ENCODE measurements at regions not wholly inside any gene's neighbourhood (a gene's known extent, or its start where the extent isn't known, plus 50 kb on each side); places are given as distances from the start of the nearest gene placed in this dataset.

DNA sequence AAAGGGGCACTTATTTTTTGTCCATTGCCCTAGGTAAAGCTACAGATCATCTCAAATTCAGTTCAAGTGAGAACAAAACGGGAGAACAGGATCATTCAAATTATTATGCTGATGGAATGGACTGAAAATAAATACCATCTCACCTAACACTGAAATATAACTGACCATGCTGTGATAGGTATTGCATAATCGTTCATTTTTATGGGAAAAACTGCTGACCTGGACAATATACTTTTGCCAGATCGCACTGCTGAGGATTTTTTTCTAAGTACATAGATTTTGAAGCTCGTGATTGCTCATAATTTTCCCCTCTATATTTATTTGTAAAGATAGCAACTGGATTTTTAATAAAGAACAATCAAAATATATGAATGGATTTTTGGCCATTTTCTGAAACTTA is 636.6 kb upstream of the NEGR1 start:
- Histone ChIP-seq H3K27ac (ENCODE audit: low read depth, low read length) (no peak overlapping the region), H3K9ac (ENCODE audit: extremely low read depth, low read length, poor library complexity, severe bottlenecking) (no peak overlapping the region), H3K27me3 (ENCODE audit: control insufficient read depth, insufficient read depth, low read length, poor library complexity, severe bottlenecking) (no peaks in the 10 kb centered on the region), H3K4me1 (ENCODE audit: control insufficient read depth, insufficient read depth, low read length) (peaks cover 7% of the 10 kb centered on the region), H3K9me3 (ENCODE audit: control insufficient read depth, low read length) (no peaks in the 10 kb centered on the region), H3K36me3 (ENCODE audit: control insufficient read depth, insufficient read depth, low read length) (no peaks in the 10 kb centered on the region), H3K4me3 (ENCODE audit: low read length) (no peak overlapping the region)
- Mint-ChIP-seq H3K9me3 (peaks cover 2% of the 10 kb centered on the region), H3K4me1 (peaks cover 8% of the 10 kb centered on the region), H3K36me3 (ENCODE audit: low read depth) (no peaks in the 10 kb centered on the region), H3K27ac (no peak overlapping the region), H3K27me3 (ENCODE audit: insufficient read depth) (no peaks in the 10 kb centered on the region), H3K4me3 (no peak overlapping the region)
- WGBS, 2 experiments (ENCODE audit: insufficient coverage in 1 of 2, insufficient read length in 1 of 2), result 68% methylated on average over 2 of the region's 4 CpGs; no CpG with 5 or more reads in 1 of the 2 experiments
- TF ChIP-seq, protein P1, sequence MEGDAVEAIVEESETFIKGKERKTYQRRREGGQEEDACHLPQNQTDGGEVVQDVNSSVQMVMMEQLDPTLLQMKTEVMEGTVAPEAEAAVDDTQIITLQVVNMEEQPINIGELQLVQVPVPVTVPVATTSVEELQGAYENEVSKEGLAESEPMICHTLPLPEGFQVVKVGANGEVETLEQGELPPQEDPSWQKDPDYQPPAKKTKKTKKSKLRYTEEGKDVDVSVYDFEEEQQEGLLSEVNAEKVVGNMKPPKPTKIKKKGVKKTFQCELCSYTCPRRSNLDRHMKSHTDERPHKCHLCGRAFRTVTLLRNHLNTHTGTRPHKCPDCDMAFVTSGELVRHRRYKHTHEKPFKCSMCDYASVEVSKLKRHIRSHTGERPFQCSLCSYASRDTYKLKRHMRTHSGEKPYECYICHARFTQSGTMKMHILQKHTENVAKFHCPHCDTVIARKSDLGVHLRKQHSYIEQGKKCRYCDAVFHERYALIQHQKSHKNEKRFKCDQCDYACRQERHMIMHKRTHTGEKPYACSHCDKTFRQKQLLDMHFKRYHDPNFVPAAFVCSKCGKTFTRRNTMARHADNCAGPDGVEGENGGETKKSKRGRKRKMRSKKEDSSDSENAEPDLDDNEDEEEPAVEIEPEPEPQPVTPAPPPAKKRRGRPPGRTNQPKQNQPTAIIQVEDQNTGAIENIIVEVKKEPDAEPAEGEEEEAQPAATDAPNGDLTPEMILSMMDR (conservative IDR thresholded peaks at IDR 0.05), result no peak
- DNase-seq, result no peak

DNA sequence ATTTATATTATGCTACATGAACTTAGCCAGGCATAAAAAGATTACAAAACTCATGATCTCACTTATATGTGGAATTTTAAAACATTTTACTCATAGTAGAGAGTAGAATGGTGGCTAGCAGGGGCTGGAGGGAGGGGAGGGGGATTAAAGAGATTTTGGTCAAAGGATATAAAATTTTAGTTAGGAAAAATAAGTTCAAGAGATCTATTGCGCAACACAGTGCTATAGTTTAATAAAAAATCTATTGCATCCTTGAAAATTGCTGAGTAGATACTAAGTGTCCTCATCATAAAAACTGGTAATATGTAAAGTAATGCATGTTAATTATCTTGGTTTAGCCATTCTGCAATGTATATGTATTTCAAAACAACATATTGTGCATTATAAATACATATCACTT is 635.6 kb upstream of the NEGR1 start:
- Histone ChIP-seq H3K4me3 (ENCODE audit: low read length) (no peak overlapping the region), H3K36me3 (ENCODE audit: control insufficient read depth, insufficient read depth, low read length) (no peaks in the 10 kb centered on the region), H3K27me3 (ENCODE audit: control insufficient read depth, insufficient read depth, low read length, poor library complexity, severe bottlenecking) (no peaks in the 10 kb centered on the region), H3K4me1 (ENCODE audit: control insufficient read depth, insufficient read depth, low read length) (peaks cover 7% of the 10 kb centered on the region), H3K27ac (ENCODE audit: low read depth, low read length) (no peak overlapping the region), H3K9me3 (ENCODE audit: control insufficient read depth, low read length) (no peaks in the 10 kb centered on the region), H3K9ac (ENCODE audit: extremely low read depth, low read length, poor library complexity, severe bottlenecking) (no peak overlapping the region)
- Mint-ChIP-seq H3K9me3 (peaks cover 2% of the 10 kb centered on the region), H3K4me3 (no peak overlapping the region), H3K27ac (no peak overlapping the region), H3K27me3 (ENCODE audit: insufficient read depth) (no peaks in the 10 kb centered on the region), H3K36me3 (ENCODE audit: low read depth) (no peaks in the 10 kb centered on the region), H3K4me1 (peaks cover 8% of the 10 kb centered on the region)
- WGBS, 2 experiments (ENCODE audit: insufficient coverage in 1 of 2, insufficient read length in 1 of 2), result 100% methylated on average over 1 of the region's 1 CpG
- no peak for DNase-seq
- TF ChIP-seq, protein P1 (conservative IDR thresholded peaks at IDR 0.05), result no peak

DNA sequence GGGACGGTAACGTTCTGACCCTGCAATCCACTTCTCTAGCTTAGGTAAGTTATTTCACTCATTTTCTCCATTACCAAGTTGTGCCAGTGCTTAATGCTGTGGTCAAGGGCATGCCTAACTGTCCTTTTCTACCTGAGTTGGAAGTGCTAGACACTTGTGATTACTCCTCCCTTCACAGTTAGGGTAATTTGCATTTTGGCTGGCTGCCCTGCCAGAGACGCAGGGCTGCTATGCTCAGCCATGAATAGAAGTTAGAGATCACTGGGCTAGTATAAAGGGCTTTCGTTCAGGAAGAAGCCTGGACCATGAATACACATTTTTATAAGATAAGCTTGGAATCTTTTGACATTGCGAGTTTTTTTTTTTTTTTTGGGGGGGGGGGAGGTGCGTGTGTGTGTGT is 633.2 kb upstream of the NEGR1 start:
- Mint-ChIP-seq H3K9me3 (peaks cover 2% of the 10 kb centered on the region), H3K4me1 (peaks cover 8% of the 10 kb centered on the region), H3K27ac (peak overlapping the region; percentile 60), H3K4me3 (peak overlapping the region; percentile 35), H3K27me3 (ENCODE audit: insufficient read depth) (no peaks in the 10 kb centered on the region), H3K36me3 (ENCODE audit: low read depth) (no peaks in the 10 kb centered on the region)
- no peaks in the 10 kb centered on the region for H3K9me3 ChIP-seq (ENCODE audit: control insufficient read depth, low read length)
- H3K27me3 ChIP-seq (ENCODE audit: control insufficient read depth, insufficient read depth, low read length, poor library complexity, severe bottlenecking), result no peaks in the 10 kb centered on the region
- H3K36me3 ChIP-seq (ENCODE audit: control insufficient read depth, insufficient read depth, low read length), result no peaks in the 10 kb centered on the region
- peak; percentile 72 for DNase-seq
- WGBS, 2 experiments (ENCODE audit: insufficient coverage in 1 of 2, insufficient read length in 1 of 2), result 30 to 41% methylated on average over 2 to 5 of the region's 6 CpGs
- H3K9ac ChIP-seq (ENCODE audit: extremely low read depth, low read length, poor library complexity, severe bottlenecking), result peak overlapping the region; percentile 13
- H3K27ac ChIP-seq (ENCODE audit: low read depth, low read length), result peak overlapping the region; percentile 12
- peaks cover 7% of the 10 kb centered on the region for H3K4me1 ChIP-seq (ENCODE audit: control insufficient read depth, insufficient read depth, low read length)
- H3K4me3 ChIP-seq (ENCODE audit: low read length), result no peak overlapping the region
- TF ChIP-seq, protein P1 (conservative IDR thresholded peaks at IDR 0.05), result no peak

All from endodermal cell (in vitro differentiated cells).